ENCODE measurements at regions not wholly inside any gene's neighbourhood (a gene's known extent, or its start where the extent isn't known, plus 50 kb on each side); places are given as distances from the start of the nearest gene placed in this dataset.
"Not testable (repeated sequence)": the region's sequence is repeated elsewhere in the genome, so short reads cannot be mapped to it uniquely, and the experiment has no call there.

DNA sequence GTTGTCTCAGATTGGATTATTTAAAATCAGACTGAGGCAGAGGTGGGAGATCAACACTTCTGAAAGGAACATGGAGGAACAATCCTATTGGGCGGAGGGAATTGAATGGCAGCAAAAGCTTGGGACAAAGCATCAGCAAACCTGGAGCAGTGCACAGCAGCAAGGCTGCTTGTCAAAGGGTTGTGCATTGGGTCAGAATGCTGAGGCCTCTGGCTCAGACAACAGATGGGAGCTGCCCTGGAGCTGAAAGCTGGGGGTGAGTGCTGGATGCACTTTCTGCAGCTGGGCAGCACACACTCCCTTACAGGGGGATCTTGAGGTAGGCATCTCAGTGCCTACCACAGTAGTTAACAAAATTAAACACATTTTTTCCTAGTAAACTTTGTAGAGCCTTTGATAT, 634.4 kb upstream of the MMS22L start:
- no peak for DNase-seq (ENCODE audit: low read depth)

GRCh38 chr6:97919046-97919445, 636.0 kb upstream of the MMS22L start:
- no peak for DNase-seq (ENCODE audit: low read depth)

- DNase-seq (ENCODE audit: low read depth): no peak
Observed at GRCh38 chr6:97919631-97920030, 636.6 kb upstream of the MMS22L start.

GRCh38 chr6:97923249-97923648, 640.2 kb upstream of the MMS22L start:
- DNase-seq (ENCODE audit: low read depth): no peak

DNA sequence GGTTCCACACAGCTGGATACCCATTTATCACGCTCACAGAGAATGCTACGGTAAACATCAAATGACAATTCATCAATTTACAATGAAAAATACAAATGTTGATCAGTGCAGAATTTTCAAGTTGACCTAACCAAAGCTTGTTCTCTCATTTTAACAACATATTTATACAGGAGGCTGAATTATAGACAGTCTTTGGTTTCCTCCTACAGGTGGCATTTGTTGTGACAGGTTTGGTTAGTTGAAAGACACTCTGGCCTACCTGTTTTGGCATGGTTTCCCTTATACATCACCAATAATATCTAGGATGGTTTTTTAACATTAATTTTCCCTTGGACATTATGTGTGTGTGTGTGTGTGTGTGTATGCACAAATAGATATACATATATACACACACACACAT, 642.5 kb upstream of the MMS22L start:
- DNase-seq (ENCODE audit: low read depth): no peak

DNA sequence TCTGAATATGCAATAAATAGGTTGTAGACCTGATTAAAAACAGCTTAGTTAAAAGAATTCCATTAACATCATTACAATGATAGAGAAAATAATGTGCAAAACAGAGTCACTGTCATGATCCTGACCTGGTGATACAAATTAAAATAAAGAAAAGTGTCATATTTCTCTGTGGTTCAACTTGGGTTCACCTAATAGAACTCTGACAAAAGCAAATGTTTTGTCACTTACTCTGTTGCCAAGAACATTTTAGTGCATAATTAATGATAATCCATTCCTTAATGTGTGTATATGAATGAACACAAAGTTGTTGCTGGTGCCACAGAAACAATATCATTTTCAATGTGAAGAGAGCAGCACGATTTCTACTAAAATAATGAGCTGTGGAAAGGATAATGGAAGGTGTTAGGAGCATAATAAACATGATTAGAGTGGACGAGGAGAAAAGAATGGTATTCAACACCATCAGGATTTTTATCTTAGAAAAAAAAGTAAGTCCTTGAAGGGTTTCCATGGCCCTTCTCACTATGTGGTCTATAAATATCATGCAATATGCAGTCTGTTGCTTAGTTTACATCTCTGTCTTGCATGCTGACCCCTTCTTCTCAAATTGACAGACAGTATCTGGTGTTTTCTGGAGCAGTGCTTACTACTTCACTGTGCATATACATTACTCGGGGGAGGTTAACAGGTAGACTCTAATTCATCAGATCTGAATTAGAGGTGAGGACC, 656.6 kb upstream of the MMS22L start:
- no peak for DNase-seq (ENCODE audit: low read depth)

GRCh38 chr6:97947841-97948240, 664.8 kb upstream of the MMS22L start:
- DNase-seq (ENCODE audit: low read depth): no peak

GRCh38 chr6:97958134-97958533, 675.1 kb upstream of the MMS22L start:
- no peak for DNase-seq (ENCODE audit: low read depth)

- no peak for DNase-seq (ENCODE audit: low read depth)
Observed at GRCh38 chr6:97963193-97963592, 680.2 kb upstream of the MMS22L start.

DNA sequence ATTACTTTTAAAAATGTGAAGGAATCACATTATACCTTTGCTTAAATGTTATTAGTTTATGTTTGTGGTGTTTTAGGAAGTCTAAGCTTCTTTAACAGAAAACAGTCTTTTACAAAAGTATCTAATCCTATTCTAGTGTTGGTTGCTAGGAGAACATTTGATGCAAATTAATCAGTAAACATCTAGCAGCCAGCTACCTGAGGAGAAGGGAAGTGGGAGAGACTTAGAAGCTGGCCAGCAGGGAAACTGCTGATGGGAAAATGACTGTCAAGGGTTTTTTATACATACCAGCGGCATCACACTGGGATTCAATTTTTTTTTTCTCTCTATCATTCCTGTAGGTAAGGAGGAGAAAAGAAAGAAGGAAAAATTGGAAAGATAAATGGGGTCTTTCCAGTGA, 686.0 kb upstream of the MMS22L start:
- no peak for DNase-seq (ENCODE audit: low read depth)

DNA sequence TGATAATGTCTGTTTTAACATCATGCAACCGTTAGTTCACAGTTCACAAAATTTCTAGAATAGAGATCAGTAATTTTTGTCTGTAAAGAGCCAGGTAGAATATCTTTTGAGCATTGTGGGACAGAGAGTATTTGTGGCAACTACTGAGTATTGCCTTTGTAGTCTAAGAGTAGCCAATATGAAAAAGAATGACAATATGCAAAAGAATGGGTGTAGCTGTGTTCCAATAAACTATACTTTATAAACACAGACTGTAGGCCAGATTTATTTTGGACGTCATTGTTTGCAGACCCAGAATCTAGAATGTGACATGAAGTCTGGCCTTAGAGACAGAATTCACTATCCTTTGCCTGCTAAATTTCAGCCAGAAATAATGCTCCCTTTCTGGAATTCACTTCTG, 694.1 kb upstream of the MMS22L start:
- DNase-seq (ENCODE audit: low read depth): no peak

DNA sequence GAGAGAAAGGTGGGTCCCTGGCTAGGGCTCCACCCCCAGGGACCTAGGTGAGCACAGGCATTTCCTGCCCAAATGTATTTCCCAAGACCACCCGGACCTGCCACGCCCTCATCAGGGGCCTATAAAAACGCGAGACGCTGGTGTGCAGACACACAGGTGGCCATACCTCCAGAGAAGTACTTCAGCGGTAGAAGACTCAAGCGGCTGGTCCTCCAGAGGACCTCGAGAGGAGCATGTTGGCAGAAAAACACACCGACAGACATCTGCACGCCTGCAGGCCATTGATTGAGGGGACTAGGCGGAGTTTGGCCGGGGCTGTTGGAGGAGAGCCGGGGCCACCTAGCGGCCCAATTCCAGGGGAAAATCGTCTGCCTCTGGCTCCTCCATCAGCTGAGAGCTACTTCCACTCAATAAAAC, 695.8 kb upstream of the MMS22L start:
- DNase-seq (ENCODE audit: low read depth): no peak

- DNase-seq (ENCODE audit: low read depth): not testable (repeated sequence)
Observed at GRCh38 chr6:97979285-97979684, 696.3 kb upstream of the MMS22L start.

DNA sequence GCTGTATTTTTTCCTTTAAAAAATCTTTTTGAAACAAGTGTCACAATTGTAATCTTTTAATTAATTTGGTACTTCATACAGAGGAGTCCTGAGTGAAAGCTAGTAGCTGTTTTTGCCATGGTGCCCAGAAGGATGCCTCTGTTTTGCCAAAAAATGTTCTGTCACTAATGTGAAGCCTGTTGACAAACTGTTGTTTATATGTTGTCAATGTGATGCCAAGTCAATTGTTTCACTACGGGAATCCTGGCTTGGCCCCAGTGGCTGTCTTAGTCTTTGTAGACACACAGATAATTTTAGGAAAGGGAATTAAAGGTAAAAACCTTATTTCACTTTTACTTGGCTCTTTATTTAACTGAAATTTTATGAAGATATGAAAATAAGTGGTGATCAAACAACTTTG, 706.4 kb upstream of the MMS22L start:
- no peak for DNase-seq (ENCODE audit: low read depth)

DNA sequence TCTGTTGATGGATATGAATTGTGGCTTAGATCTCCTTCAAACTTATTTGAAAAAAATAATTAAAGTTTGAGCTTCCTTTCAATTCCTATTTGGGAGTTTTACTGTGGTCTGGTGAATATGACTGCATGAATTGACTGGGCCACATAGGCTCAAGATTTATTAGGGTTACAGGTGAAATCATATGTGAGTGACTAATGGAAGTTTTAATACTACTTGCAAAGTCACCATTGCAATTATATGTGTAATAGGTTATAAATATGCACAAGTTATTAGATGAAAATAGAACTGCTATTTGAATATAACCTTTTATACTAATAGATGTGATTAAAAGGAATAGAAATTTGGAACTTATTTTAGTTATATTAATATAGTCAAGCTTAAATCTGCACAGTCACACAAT, 712.1 kb upstream of the MMS22L start:
- no peak for DNase-seq (ENCODE audit: low read depth)

DNA sequence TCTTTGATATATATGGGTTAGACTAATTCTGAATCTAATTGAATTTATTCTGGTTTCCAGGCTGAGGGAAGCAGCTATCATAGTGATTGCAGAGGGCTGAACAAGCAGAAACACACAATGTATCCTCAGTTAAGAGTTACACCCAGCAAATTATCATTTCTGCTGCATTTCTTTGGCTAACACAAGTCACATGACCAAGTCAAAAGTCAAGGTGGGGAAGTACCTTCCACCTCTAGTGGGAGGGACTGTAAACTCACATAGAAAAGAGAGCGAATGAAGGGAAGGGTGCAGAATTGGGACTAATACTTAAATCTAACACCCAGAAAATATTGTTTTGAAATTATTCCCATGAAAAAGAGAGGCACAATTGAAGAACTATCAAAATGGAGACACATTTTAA, 719.7 kb upstream of the MMS22L start:
- DNase-seq (ENCODE audit: low read depth): no peak

- DNase-seq (ENCODE audit: low read depth): no peak
Observed at GRCh38 chr6:98014442-98015201, 731.6 kb upstream of the MMS22L start.

- no peak for DNase-seq (ENCODE audit: low read depth)
Observed at GRCh38 chr6:98016565-98016964, 733.5 kb upstream of the MMS22L start.

DNA sequence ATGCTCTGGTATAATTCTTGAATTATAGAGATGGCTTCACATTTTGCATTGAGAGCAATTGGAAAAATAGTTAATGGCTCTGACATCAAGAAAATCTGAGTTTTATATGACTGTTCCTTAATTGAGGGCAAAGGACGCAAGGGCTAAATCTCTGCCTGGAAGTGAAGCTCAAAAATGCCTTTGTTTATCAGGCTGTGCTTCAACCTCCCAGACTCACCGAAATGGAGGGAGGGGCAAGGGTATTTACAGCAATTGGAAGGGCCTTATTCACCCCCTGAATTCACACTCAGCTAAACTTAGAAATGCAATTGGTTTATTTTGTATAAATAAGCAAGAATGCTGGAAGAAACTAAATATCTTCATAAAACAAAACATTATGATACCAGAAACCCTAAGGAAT, 737.2 kb upstream of the MMS22L start:
- DNase-seq (ENCODE audit: low read depth): no peak

DNA sequence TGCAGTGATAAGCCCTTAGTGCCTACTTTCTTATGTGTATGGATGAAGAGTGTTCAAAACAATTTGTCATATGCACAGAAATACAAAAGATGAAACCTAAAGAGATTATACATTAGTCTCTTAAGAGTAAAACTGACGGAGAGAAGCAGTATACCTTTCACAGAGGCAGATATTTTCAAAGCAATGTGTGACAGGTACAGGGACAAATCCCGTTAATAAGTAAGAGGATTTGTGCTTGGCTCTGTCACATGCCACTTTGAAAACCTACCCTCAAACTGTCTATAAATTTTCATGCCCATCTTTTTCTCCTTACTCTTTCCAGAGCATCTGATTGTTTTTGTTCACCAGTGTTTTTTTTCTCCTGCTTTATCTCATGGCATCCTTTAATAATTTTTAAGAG, 741.3 kb upstream of the MMS22L start:
- DNase-seq (ENCODE audit: low read depth): no peak

DNA sequence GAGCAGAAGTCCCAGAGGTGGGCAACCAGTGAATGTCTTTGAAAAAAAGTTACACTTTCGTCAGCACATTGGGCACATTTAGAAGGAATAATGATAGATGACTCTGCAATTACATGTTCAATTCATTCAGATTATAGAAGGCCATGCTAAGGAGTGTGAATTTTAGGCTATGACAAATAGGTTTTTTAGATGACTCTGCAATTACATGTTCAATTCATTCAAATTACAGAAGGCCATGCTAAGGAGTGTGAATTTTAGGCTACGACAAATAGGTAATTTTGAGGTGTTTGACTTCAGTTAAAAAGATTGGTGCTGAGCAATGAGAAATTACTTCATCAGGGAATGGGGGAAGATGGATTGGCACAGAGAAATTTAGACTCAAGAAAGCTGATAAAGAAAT, 744.9 kb upstream of the MMS22L start:
- DNase-seq (ENCODE audit: low read depth): no peak

DNA sequence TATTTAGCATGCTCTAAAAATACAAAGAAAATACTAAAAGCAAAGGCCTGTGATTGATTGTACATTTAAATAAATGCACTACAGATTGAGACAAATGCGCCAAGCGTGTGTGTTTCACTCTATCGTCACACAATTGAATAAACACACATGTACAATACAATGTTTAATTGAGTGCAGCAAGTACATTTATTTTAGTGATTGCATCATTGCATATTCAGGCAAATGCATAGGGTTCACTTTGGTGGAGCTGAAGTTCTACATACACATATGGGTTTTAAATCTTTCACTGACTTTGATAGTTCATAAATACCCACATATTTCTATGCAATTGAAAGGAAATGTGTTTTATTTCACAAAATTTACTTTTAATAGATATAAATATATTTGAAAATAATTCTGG, 750.6 kb upstream of the MMS22L start:
- no peak for DNase-seq (ENCODE audit: low read depth)

GRCh38 chr6:98036344-98036923, 753.4 kb upstream of the MMS22L start:
- no peak for DNase-seq (ENCODE audit: low read depth)
